Liver (tissue), 8 donors: ENCODE measurements at regions not wholly inside any gene's neighbourhood (a gene's known extent, or its start where the extent isn't known, plus 50 kb on each side); places are given as distances from the start of the nearest gene placed in this dataset.

Experiments
- DNase-seq: peaks from one replicate; pipeline ENCODE4 v3.0.0-alpha.2; 2017; ENCODE audit warnings: low spot score
- H3K27ac ChIP-seq, 2 donors: one replicate each; pipeline ENCODE4 v1.7.0; 2013; ENCODE audit warnings: inconsistent platforms in 2 of 2, low read length in 2 of 2, control low read depth in 1 of 2, low read depth in 1 of 2, mild to moderate bottlenecking in 1 of 2
- H3K27me3 ChIP-seq, 4 donors: one replicate each; pipeline versions ENCODE4 v1.6.1 to v1.7.0; 2013; ENCODE audit warnings: low read length in 3 of 4, inconsistent platforms in 1 of 4, mild to moderate bottlenecking in 1 of 4, moderate library complexity in 1 of 4; ENCODE audit not compliant: control insufficient read depth in 4 of 4, insufficient read depth in 4 of 4
- H3K36me3 ChIP-seq, 4 donors: one replicate each; pipeline versions ENCODE4 v1.6.1 to v1.7.0; 2013; ENCODE audit warnings: low read length in 3 of 4, mild to moderate bottlenecking in 3 of 4, low read depth in 1 of 4, moderate library complexity in 1 of 4; ENCODE audit not compliant: control insufficient read depth in 4 of 4, insufficient read depth in 3 of 4
- H3K4me1 ChIP-seq, 4 donors: one replicate each; pipeline versions ENCODE4 v1.6.1 to v1.7.0; 2013; ENCODE audit warnings: low read length in 3 of 4, mild to moderate bottlenecking in 3 of 4, moderate library complexity in 1 of 4; ENCODE audit not compliant: control insufficient read depth in 4 of 4, insufficient read depth in 4 of 4
- H3K4me3 ChIP-seq, 3 donors: one replicate each; pipeline versions ENCODE4 v1.6.1 to v1.7.0; 2013; ENCODE audit warnings: low read length in 3 of 3, control low read depth in 1 of 3, low read depth in 1 of 3, mild to moderate bottlenecking in 1 of 3
- H3K9ac ChIP-seq, 2 donors: one replicate each; pipeline ENCODE4 v1.7.0; 2013; ENCODE audit warnings: low read length in 2 of 2, mild to moderate bottlenecking in 2 of 2, moderate library complexity in 2 of 2, control low read depth in 1 of 2, low read depth in 1 of 2
- H3K9me3 ChIP-seq, 4 donors: one replicate each; pipeline versions ENCODE4 v1.6.1 to v1.7.0; 2013; ENCODE audit warnings: low read length in 3 of 4; ENCODE audit not compliant: control insufficient read depth in 4 of 4
- ATF3 ChIP-seq: IDR thresholded peaks from 2 replicates; pipeline ENCODE4 v1.6.1; 2016; ENCODE audit warnings: antibody characterized with exemption
- CTCF ChIP-seq: fragments of 150-350 bp; IDR thresholded peaks from 2 replicates; pipeline ENCODE4 v1.5.1; 2017; ENCODE audit warnings: improper control_type of control experiment, low read depth, low read length; ENCODE audit not compliant: missing input control
- FOXA1 ChIP-seq: IDR thresholded peaks from 2 replicates; pipeline ENCODE4 v1.6.1; 2016; ENCODE audit warnings: antibody characterized with exemption
- FOXA2 ChIP-seq: IDR thresholded peaks from 2 replicates; pipeline ENCODE4 v1.6.1; 2016; ENCODE audit warnings: antibody characterized with exemption
- GABPA ChIP-seq, 2 donors: IDR thresholded peaks in 1 of 2; conservative IDR thresholded peaks in 1 of 2; 2 replicates each; pipeline ENCODE4 v1.6.1; 2016; ENCODE audit warnings: antibody characterized with exemption in 2 of 2, mild to moderate bottlenecking in 1 of 2, moderate library complexity in 1 of 2
- HNF4A ChIP-seq, 2 donors: conservative IDR thresholded peaks; 2 replicates each; pipeline ENCODE4 v1.6.1; 2016; ENCODE audit warnings: antibody characterized with exemption in 2 of 2, mild to moderate bottlenecking in 2 of 2
- HNF4G ChIP-seq: IDR thresholded peaks from 2 replicates; pipeline ENCODE4 v1.6.1; 2016; ENCODE audit warnings: antibody characterized with exemption
- MAX ChIP-seq: IDR thresholded peaks from 2 replicates; pipeline ENCODE4 v1.6.1; 2016; ENCODE audit warnings: antibody characterized with exemption
- NR2F2 ChIP-seq: IDR thresholded peaks from 2 replicates; pipeline ENCODE4 v1.6.1; 2016; ENCODE audit warnings: antibody characterized with exemption
- RAD21 ChIP-seq, 2 donors: IDR thresholded peaks; 2 replicates each; pipeline ENCODE4 v1.6.1; 2016; ENCODE audit warnings: antibody characterized with exemption in 2 of 2, mild to moderate bottlenecking in 2 of 2
- REST ChIP-seq: IDR thresholded peaks from 2 replicates; pipeline ENCODE4 v1.6.1; 2016; ENCODE audit warnings: antibody characterized with exemption, mild to moderate bottlenecking
- RXRA ChIP-seq, 2 donors: IDR thresholded peaks; 2 replicates each; pipeline ENCODE4 v1.6.1; 2017 to 2018; ENCODE audit warnings: antibody characterized with exemption in 2 of 2, mild to moderate bottlenecking in 1 of 2
- SP1 ChIP-seq: IDR thresholded peaks from 2 replicates; pipeline ENCODE4 v1.6.1; 2018; ENCODE audit warnings: antibody characterized with exemption, mild to moderate bottlenecking
- TAF1 ChIP-seq: conservative IDR thresholded peaks from 2 replicates; pipeline ENCODE4 v1.6.1; 2016; ENCODE audit warnings: antibody characterized with exemption, mild to moderate bottlenecking
- YY1 ChIP-seq: IDR thresholded peaks from 2 replicates; pipeline ENCODE4 v1.6.1; 2016; ENCODE audit warnings: antibody characterized with exemption, mild to moderate bottlenecking
- whole genome bisulfite sequencing: extraction: QIAGEN DNeasy Blood & Tissue Kit; methylation state at CpG from one replicate; pipeline ENCODE4 v1.1.7; 2013; 5-methylcytosine and 5-hydroxymethylcytosine counted together
- donor health status: healthy.
- donor health status: healthy.
- donor health status: healthy.
- donor health status: healthy.
- donor health status: healthy.

- no peaks in the 10 kb centered on the region for H3K4me1 ChIP-seq
- H3K27ac ChIP-seq, result no peak overlapping the region
- TF ChIP-seq ATF3 (no peak), GABPA (IDR thresholded peaks at IDR 0.05 in 1 of 2, conservative IDR thresholded peaks at IDR 0.05 in 1 of 2) (no peak), CTCF (no peak), FOXA2 (no peak), MAX (no peak), REST (no peak), NR2F2 (no peak), HNF4G (no peak), FOXA1 (no peak), HNF4A (conservative IDR thresholded peaks at IDR 0.05) (no peak), YY1 (no peak)
- no peaks in the 10 kb centered on the region for H3K36me3 ChIP-seq
- H3K27me3 ChIP-seq, result no peaks in the 10 kb centered on the region
- no peak for DNase-seq
- H3K9ac ChIP-seq, result no peak overlapping the region
- H3K4me3 ChIP-seq, result no peak overlapping the region
- H3K9me3 ChIP-seq, result peaks cover 0 to 2% (median 0%) of the 10 kb centered on the region in 4 donors
These were observed 588.3 kb downstream of the CD109 start for GRCh38 chr6:74284284-74284683.

- no peak overlapping the region for H3K9ac ChIP-seq
- no peaks in the 10 kb centered on the region for H3K27me3 ChIP-seq
- H3K4me1 ChIP-seq, result no peaks in the 10 kb centered on the region
- H3K4me3 ChIP-seq, result no peak overlapping the region
- TF ChIP-seq GABPA (IDR thresholded peaks at IDR 0.05 in 1 of 2, conservative IDR thresholded peaks at IDR 0.05 in 1 of 2) (no peak), RAD21 (IDR thresholded peaks at IDR 0.05) (no peak), REST (no peak), TAF1 (no peak), MAX (no peak), ATF3 (no peak), RXRA (IDR thresholded peaks at IDR 0.05) (no peak), SP1 (no peak)
- H3K9me3 ChIP-seq, result peaks cover 0 to 2% (median 0%) of the 10 kb centered on the region in 4 donors
- no peak for DNase-seq
- H3K27ac ChIP-seq, result no peak overlapping the region
- 9% methylated on average over 3 of the region's 3 CpGs for WGBS
- H3K36me3 ChIP-seq, result no peaks in the 10 kb centered on the region
These were observed 587.5 kb downstream of the CD109 start for GRCh38 chr6:74283532-74283931.
